ENCODE measurements at regions not wholly inside any gene's neighbourhood (a gene's known extent, or its start where the extent isn't known, plus 50 kb on each side); places are given as distances from the start of the nearest gene placed in this dataset.

- no TSS peak for BruUV-seq (replicated peaks)
- H3K9me3 ChIP-seq (replicated peaks; ENCODE audit: control insufficient read depth, insufficient read depth, low read depth, low read length), result no peaks in the 10 kb centered on the region
- no peaks in the 10 kb centered on the region for H3K4me1 ChIP-seq (replicated peaks in 1 of 2; ENCODE audit: control insufficient read depth in 2 of 2, insufficient read depth in 2 of 2, low read length in 2 of 2)
- FAIRE-seq, result no peak
- no peaks in the 10 kb centered on the region for H3K9me1 ChIP-seq (ENCODE audit: control insufficient read depth, insufficient read depth, low read length)
- no peaks in the 10 kb centered on the region for H3K36me3 ChIP-seq (ENCODE audit: control insufficient read depth, insufficient read depth, low read length)
- no peak overlapping the region for H3K4me2 ChIP-seq (ENCODE audit: insufficient read depth, low read length)
- CTCF ChIA-PET (ENCODE audit: low intra/inter-chr PET ratio), result no interaction called here
- in situ Hi-C loops (cut with MboI), result no loop called here
- H2AFZ ChIP-seq (ENCODE audit: low read depth, low read length), result no peak overlapping the region
- no peak for TF ChIP-seq PTTG1 (tag; IDR thresholded peaks at IDR 0.05; ENCODE audit: low read depth)
- no peak for TF ChIP-seq ZEB2 (IDR thresholded peaks at IDR 0.05)
- TF ChIP-seq FOXO4 (CRISPR knock-in tag; IDR thresholded peaks at IDR 0.05), result no peak
- no peak for TF ChIP-seq PHB2 (IDR thresholded peaks at IDR 0.05; ENCODE audit: low read depth)
- no peak for TF ChIP-seq ZNF232 (CRISPR knock-in tag; IDR thresholded peaks at IDR 0.05)
- TF ChIP-seq CREB3L1 (IDR thresholded peaks at IDR 0.05; ENCODE audit: borderline replicate concordance, low read depth), result no peak
- TF ChIP-seq NCOA2 (IDR thresholded peaks at IDR 0.05; ENCODE audit: partially characterized antibody in 2 of 2), result no peak
- H3K4me3 ChIP-seq, result no peak overlapping the region
- H3K9ac ChIP-seq (ENCODE audit: insufficient read depth in 1 of 2, low read depth in 2 of 2, low read length in 2 of 2), result no peak overlapping the region
- WGBS (ENCODE audit: insufficient coverage, low coverage, missing lambda C conversion rate), result 0% methylated on average over 4 of the region's 4 CpGs
- H3K27me3 ChIP-seq (ENCODE audit: control insufficient read depth in 2 of 2, insufficient read depth in 2 of 2, low read length in 2 of 2), result no peaks in the 10 kb centered on the region
- no peaks in the 10 kb centered on the region for H4K20me1 ChIP-seq (replicated peaks; ENCODE audit: control insufficient read depth, insufficient read depth, low read length)
- intact Hi-C loops (cut with micrococcal nuclease), result no loop called here
- POLR2A ChIA-PET, result no interaction called here
- DNase-seq (ENCODE audit: extremely low read depth in 1 of 4, low spot score in 3 of 4), result no peak
- no peaks in the 10 kb centered on the region for H3K79me2 ChIP-seq (ENCODE audit: control insufficient read depth, insufficient read depth, low read length)
- ATAC-seq, result no peak
- no peak overlapping the region for H3K27ac ChIP-seq (ENCODE audit: extremely low read depth, low read depth, low read length)
Measured at GRCh38 chr13:44834404-44834803, 154.9 kb downstream of the NUFIP1 start.
